Retinal pigment epithelial cell (primary cell): ENCODE measurements at regions not wholly inside any gene's neighbourhood (a gene's known extent, or its start where the extent isn't known, plus 50 kb on each side); places are given as distances from the start of the nearest gene placed in this dataset.

Source experiments
- DNase-seq: peaks from one replicate; pipeline ENCODE4 v3.0.0-alpha.2; 2010; ENCODE audit warnings: low read depth
- H3K4me3 ChIP-seq: 2 replicates; pipeline ENCODE4 v1.5.1; 2011; ENCODE audit warnings: mild to moderate bottlenecking, low read length, control low read depth, moderate library complexity
- TF ChIP-seq, protein P1 (sequence below): conservative IDR thresholded peaks from 2 replicates; pipeline ENCODE4 v1.5.1; 2011; ENCODE audit warnings: low read depth, low read length, control low read depth, inconsistent platforms

DNA sequence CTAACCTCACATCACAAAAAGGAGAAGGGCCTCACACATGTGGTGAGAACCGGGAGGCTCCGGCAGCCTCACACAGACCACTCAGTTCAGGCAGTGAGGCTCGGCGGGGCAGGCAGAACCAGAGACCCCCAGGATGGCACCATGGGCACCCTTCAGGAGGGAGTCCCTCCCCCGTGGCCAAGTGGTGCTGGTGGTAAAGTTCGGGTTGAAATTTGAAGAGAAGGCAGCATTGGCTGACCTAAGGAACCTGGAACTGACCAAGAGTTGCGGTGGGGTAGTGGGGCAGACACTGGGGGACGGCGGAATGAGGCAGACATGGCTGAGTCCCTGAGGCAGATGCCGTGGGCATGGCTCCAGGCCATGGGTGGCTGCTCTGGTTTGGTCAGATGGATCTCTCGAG lies 239.3 kb upstream of the MYT1L start:
- DNase-seq: no peak
- no peak overlapping the region for H3K4me3 ChIP-seq
- TF ChIP-seq, protein P1, sequence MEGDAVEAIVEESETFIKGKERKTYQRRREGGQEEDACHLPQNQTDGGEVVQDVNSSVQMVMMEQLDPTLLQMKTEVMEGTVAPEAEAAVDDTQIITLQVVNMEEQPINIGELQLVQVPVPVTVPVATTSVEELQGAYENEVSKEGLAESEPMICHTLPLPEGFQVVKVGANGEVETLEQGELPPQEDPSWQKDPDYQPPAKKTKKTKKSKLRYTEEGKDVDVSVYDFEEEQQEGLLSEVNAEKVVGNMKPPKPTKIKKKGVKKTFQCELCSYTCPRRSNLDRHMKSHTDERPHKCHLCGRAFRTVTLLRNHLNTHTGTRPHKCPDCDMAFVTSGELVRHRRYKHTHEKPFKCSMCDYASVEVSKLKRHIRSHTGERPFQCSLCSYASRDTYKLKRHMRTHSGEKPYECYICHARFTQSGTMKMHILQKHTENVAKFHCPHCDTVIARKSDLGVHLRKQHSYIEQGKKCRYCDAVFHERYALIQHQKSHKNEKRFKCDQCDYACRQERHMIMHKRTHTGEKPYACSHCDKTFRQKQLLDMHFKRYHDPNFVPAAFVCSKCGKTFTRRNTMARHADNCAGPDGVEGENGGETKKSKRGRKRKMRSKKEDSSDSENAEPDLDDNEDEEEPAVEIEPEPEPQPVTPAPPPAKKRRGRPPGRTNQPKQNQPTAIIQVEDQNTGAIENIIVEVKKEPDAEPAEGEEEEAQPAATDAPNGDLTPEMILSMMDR: no peak

GRCh38 chr2:2569836-2570235 lies 238.8 kb upstream of the MYT1L start:
- no peak for DNase-seq
- no peak overlapping the region for H3K4me3 ChIP-seq
- TF ChIP-seq, protein P1: no peak

DNA sequence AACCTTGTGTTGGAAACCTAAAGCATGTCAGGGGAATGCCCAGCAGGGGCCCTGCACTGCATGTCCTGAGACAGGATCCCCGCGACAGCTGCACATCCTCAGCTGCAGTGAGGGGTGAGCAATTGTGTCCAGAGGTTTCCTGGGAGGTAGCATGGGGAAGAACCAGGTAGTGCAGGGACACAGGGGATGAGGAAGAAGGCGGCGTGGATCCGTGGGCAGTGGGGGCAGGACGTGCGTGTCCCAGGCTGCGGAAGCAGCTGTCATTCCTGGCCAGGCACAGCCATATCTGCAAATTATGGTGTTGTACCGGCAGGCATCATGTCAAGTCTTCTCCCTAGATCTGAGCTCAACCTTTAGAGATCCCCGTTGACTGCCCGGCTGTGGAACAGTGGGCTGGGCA lies 238.2 kb upstream of the MYT1L start:
- no peak overlapping the region for H3K4me3 ChIP-seq
- TF ChIP-seq, protein P1: no peak
- no peak for DNase-seq

DNA sequence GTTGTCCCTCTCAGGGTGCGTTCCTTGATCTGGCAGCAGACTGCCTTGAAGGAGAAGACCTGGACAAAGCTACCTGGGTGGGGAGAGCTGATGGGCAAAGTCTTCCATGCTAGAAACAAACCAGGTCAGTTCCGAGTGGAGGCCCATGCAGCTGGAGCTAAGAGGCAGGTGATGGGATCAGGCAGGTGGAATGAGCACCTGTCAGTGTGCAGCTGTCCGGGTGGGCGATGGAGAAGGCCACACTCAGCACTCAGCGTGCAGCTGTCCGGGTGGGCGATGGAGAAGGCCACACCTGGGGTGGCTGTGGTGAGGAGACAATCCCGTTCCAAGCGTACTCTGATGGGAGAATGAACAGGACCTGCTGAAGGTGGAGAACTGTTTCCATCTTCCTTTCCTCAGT lies 237.3 kb upstream of the MYT1L start:
- TF ChIP-seq, protein P1: no peak
- DNase-seq: no peak
- no peak overlapping the region for H3K4me3 ChIP-seq

- H3K4me3 ChIP-seq: no peak overlapping the region
- no peak for DNase-seq
- TF ChIP-seq, protein P1: no peak
Measured at GRCh38 chr2:2567776-2568175, 236.7 kb upstream of the MYT1L start.

DNA sequence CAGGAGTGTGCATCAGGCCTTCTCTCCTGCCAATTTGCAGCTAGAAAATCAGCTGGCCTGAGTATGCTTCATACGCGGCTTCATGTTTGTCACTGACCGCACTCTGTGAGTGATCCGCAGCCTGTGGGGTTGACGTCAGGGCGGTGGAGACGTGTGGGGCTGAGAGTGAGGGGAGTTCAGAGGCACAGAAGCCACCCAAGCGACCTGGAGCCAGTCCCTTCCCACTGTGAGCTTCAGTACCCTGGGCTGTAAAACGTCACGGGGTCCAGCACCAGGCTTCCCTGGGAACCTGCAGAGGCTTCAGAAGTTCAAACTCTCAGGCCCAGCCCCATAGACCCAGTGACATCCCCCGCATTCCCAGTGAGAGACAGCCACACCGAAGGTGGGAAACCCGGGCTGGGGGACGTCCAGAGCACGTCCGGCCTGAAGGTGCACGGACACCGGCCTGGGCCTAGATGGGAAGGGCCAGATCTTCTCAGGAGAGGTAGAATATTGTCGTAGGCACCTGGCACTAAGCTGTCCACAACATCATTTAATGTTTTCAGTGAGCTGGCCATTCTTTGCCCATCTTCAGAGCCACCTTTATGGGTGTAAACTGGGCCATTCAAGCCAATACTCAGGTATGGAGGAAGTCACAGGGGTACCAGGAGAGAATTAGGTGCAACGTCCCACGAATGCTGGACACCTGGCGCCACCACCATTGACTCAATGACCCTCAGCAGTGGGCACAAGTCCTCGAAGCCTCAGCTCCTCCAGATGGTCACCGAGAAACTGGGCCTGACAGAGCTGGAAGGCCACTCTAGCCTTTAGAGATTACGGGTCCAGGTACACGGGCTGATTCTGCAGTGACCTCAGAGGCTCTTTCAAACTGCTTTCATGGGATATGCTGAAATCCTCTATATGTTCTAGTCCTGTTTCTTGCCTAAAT lies 235.6 kb upstream of the MYT1L start:
- TF ChIP-seq, protein P1: no peak
- no peak overlapping the region for H3K4me3 ChIP-seq
- DNase-seq: no peak

DNA sequence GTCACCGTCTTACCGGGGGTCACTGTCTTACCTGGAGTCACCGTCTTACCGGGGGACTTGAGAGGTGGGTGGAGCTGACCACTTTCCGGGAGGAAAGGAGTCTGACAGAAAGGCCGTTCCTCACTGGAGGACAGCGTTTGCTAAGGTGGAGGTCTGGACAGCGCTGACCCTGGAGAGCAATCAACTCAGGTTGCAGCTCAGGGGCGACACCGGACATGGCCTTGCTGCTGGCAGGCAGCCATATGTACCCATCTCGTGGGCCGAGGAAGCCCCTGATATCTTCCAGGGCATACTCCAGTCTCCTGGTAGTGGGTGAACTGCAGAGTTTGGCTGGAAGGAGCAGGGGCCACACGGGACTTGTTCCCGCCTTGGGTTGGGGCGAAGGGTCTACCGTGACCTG lies 234.6 kb upstream of the MYT1L start:
- TF ChIP-seq, protein P1: no peak

More for the DNA sequence above, 234.6 kb upstream of the MYT1L start:
- no peak for DNase-seq
- H3K4me3 ChIP-seq: no peak overlapping the region
